ENCODE measurements at regions not wholly inside any gene's neighbourhood (a gene's known extent, or its start where the extent isn't known, plus 50 kb on each side); places are given as distances from the start of the nearest gene placed in this dataset.

- Mint-ChIP-seq H3K4me3 (no peak overlapping the region), H3K27me3 (ENCODE audit: low read depth) (no peaks in the 10 kb centered on the region), H3K9me3 (peaks cover 14% of the 10 kb centered on the region), H3K4me1 (peaks cover 14% of the 10 kb centered on the region), H3K36me3 (peaks cover 11% of the 10 kb centered on the region), H3K27ac (peak overlapping the region; percentile 12)
- DNase-seq (ENCODE audit: low spot score in 2 of 2, unreplicated experiment in 2 of 2): no peak
- no peak for TF ChIP-seq CTCF (IDR thresholded peaks at IDR 0.05; ENCODE audit: unreplicated experiment)
These were observed 1254.2 kb upstream of the SLC10A2 start for GRCh38 chr13:104320446-104320845.

GRCh38 chr13:104318121-104318520, 1251.9 kb upstream of the SLC10A2 start:
- H3K27me3 Mint-ChIP-seq (ENCODE audit: low read depth): no peaks in the 10 kb centered on the region
- H3K36me3 Mint-ChIP-seq: peaks cover 18% of the 10 kb centered on the region
- H3K4me1 Mint-ChIP-seq: peaks cover 13% of the 10 kb centered on the region
- H3K9me3 Mint-ChIP-seq: peaks cover 23% of the 10 kb centered on the region
- no peak for TF ChIP-seq CTCF (IDR thresholded peaks at IDR 0.05; ENCODE audit: unreplicated experiment)
- H3K27ac Mint-ChIP-seq: peak overlapping the region; percentile 52
- DNase-seq (ENCODE audit: low spot score in 2 of 2, unreplicated experiment in 2 of 2): no peak
- no peak overlapping the region for H3K4me3 Mint-ChIP-seq

- H3K27me3 Mint-ChIP-seq (ENCODE audit: low read depth): no peaks in the 10 kb centered on the region
- peaks cover 40% of the 10 kb centered on the region for H3K9me3 Mint-ChIP-seq
- no peak for DNase-seq (ENCODE audit: low spot score in 2 of 2, unreplicated experiment in 2 of 2)
- peaks cover 17% of the 10 kb centered on the region for H3K36me3 Mint-ChIP-seq
- no peak overlapping the region for H3K4me3 Mint-ChIP-seq
- TF ChIP-seq CTCF (IDR thresholded peaks at IDR 0.05; ENCODE audit: unreplicated experiment): no peak
- H3K27ac Mint-ChIP-seq: peak overlapping the region; percentile 6
- H3K4me1 Mint-ChIP-seq: peaks cover 13% of the 10 kb centered on the region
These were observed 1249.4 kb upstream of the SLC10A2 start for GRCh38 chr13:104315606-104316005.

- Mint-ChIP-seq H3K4me3 (no peak overlapping the region), H3K36me3 (peaks cover 15% of the 10 kb centered on the region), H3K27me3 (ENCODE audit: low read depth) (no peaks in the 10 kb centered on the region), H3K9me3 (peaks cover 36% of the 10 kb centered on the region), H3K27ac (no peak overlapping the region), H3K4me1 (peaks cover 13% of the 10 kb centered on the region)
- no peak for DNase-seq (ENCODE audit: low spot score in 2 of 2, unreplicated experiment in 2 of 2)
- TF ChIP-seq CTCF (IDR thresholded peaks at IDR 0.05; ENCODE audit: unreplicated experiment): no peak
These were observed 1248.8 kb upstream of the SLC10A2 start for GRCh38 chr13:104314926-104315535.

- peaks cover 17% of the 10 kb centered on the region for H3K36me3 Mint-ChIP-seq
- H3K27me3 Mint-ChIP-seq (ENCODE audit: low read depth): no peaks in the 10 kb centered on the region
- no peak for TF ChIP-seq CTCF (IDR thresholded peaks at IDR 0.05; ENCODE audit: unreplicated experiment)
- no peak overlapping the region for H3K4me3 Mint-ChIP-seq
- peaks cover 41% of the 10 kb centered on the region for H3K9me3 Mint-ChIP-seq
- no peak for DNase-seq (ENCODE audit: low spot score in 2 of 2, unreplicated experiment in 2 of 2)
- peaks cover 11% of the 10 kb centered on the region for H3K4me1 Mint-ChIP-seq
- no peak overlapping the region for H3K27ac Mint-ChIP-seq
These were observed 1248.1 kb upstream of the SLC10A2 start for GRCh38 chr13:104314321-104314720.

GRCh38 chr13:104310861-104311260, 1244.6 kb upstream of the SLC10A2 start:
- peaks cover 5% of the 10 kb centered on the region for H3K4me1 Mint-ChIP-seq
- H3K27me3 Mint-ChIP-seq (ENCODE audit: low read depth): no peaks in the 10 kb centered on the region
- no peak for DNase-seq (ENCODE audit: low spot score in 2 of 2, unreplicated experiment in 2 of 2)
- TF ChIP-seq CTCF (IDR thresholded peaks at IDR 0.05; ENCODE audit: unreplicated experiment): no peak
- peaks cover 17% of the 10 kb centered on the region for H3K36me3 Mint-ChIP-seq
- H3K27ac Mint-ChIP-seq: no peak overlapping the region
- H3K4me3 Mint-ChIP-seq: no peak overlapping the region
- H3K9me3 Mint-ChIP-seq: peaks cover 47% of the 10 kb centered on the region
